Glomerular endothelial cell (primary cell): ENCODE measurements at regions not wholly inside any gene's neighbourhood (a gene's known extent, or its start where the extent isn't known, plus 50 kb on each side); places are given as distances from the start of the nearest gene placed in this dataset.

Experiments used
- DNase-seq: peaks from one replicate; pipeline ENCODE4 v3.0.0-alpha.2; 2011; ENCODE audit warnings: low read depth, low spot score; ENCODE audit errors: extremely low read depth

GRCh38 chr5:87099291-87099839 is 168.3 kb upstream of the RASA1 start:
- no peak for DNase-seq

DNA sequence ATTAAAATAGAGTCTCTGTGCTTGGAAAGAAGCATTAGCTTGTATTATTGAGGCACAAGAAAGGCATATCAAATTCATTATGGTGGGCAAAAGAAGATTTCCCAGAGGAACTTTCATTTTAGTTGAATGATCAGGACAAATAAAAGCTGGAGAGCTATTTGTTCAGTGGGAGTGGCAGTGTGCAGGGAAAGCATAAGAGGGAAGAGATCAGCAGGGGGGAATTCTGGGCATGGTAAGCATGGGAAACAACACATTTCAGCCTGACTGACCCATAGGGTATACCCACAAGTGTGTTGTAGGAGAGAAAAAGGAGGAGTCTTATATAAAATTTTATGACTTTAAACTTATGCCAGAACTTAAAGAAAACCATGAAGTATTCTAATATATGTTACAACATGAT is 167.7 kb upstream of the RASA1 start:
- no peak for DNase-seq

- DNase-seq = no peak
These were observed 166.4 kb upstream of the RASA1 start for GRCh38 chr5:87101321-87101720.

- no peak for DNase-seq
These were observed 164.8 kb upstream of the RASA1 start for GRCh38 chr5:87102841-87103240.

GRCh38 chr5:87103616-87104287 is 163.9 kb upstream of the RASA1 start:
- DNase-seq = no peak

- no peak for DNase-seq
These were observed 162.1 kb upstream of the RASA1 start for GRCh38 chr5:87105577-87105976.

- DNase-seq = no peak
These were observed 157.9 kb upstream of the RASA1 start for GRCh38 chr5:87109746-87110145.

GRCh38 chr5:87110721-87111120 is 157.0 kb upstream of the RASA1 start:
- no peak for DNase-seq

GRCh38 chr5:87113861-87114260 is 153.8 kb upstream of the RASA1 start:
- no peak for DNase-seq

GRCh38 chr5:87114631-87115030 is 153.1 kb upstream of the RASA1 start:
- DNase-seq = no peak

DNA sequence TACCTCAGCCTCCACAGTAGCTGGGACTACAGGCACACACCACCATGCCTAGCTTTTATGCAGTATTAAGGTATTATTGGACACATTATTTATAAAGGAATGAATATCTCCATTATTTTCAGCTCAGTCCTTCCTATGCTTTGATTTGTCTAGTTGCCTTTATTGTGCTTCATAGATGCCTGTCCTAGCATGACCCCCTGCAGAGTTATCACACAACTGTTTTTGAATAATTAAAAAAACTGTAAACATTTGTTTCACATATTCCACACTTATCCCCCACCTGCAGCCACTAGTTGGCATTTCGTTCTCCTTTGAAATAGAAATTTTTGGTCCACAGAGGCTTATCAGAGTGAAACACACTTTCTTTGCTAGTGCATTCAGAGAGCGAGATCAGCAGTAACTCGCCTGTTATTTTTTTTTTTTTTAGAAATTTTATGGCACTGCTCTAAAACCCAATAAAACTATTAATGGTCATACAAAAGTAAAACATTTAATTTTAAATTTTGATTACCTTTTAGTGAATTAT is 151.8 kb upstream of the RASA1 start:
- DNase-seq = no peak

DNA sequence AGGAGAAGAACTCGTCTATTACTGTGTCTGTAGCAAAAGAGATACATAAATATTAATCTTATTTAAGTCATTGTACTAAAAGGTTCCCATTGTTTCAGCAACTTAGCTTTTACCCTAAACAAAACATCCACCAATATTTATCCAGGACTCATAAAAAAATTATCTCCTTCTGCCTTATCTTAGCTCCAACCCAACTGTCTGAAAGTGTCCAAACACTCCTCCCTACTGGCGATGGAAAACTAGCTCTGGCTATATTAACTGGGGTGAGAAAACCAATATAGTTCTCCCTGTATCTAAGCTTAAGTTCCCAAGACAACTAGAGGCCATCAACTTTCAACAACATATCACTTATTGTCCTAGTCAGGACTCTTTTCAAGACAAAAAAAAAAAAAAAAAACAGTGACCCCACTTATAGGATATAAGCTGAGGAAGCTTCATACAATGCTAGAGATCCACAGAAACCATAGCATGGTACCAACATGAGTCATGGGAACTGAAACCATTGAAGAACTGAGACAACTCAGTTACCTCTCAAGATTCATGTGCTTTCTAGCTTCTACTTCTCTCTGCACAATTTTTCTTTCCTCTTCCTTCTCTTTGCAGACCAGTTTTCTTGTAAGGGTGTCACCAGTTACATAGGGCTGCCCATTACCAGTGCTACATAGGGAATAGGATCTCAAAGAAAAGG is 150.7 kb upstream of the RASA1 start:
- no peak for DNase-seq

GRCh38 chr5:87119588-87119987 is 148.1 kb upstream of the RASA1 start:
- no peak for DNase-seq

GRCh38 chr5:87120518-87121303 is 147.0 kb upstream of the RASA1 start:
- peak; percentile 60 for DNase-seq

DNA sequence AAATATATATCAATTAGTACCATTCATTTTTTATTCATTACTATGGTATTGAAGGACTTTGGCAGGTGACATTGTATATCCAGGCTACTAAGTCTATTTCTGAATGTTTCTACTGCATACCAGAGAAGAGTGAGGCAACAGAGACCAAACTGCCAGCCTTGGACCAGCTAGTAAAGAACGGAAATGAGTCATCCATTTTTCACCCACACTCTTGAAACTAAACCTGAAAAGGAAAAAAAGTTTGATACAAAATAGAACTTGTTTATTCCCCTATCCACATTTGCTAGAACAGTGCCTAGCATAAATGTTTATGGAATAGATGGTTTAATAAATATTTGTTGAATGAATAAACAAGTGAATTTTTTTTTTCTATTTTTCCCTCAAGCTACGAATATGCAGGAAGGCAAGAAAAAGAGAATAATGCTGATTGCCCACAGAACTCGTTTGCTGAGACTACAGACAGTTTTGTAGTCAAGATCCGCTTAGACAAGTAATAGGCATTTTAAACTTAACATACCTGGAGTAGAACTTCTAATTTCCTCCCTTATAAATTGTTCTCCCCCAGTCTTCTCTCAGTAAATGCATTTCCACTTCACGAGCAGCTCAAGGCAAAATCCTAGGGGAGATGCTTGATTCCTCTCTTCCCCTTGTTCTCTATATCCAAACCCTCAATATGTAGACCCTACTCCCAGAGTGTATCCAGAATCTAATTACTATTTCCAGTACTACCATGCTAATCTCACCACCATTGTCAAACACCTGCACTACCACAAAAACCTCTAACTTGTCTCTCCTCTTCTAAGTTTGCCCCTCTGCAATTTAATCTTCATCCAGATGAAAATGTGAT is 146.2 kb upstream of the RASA1 start:
- DNase-seq = peak; percentile 66

DNA sequence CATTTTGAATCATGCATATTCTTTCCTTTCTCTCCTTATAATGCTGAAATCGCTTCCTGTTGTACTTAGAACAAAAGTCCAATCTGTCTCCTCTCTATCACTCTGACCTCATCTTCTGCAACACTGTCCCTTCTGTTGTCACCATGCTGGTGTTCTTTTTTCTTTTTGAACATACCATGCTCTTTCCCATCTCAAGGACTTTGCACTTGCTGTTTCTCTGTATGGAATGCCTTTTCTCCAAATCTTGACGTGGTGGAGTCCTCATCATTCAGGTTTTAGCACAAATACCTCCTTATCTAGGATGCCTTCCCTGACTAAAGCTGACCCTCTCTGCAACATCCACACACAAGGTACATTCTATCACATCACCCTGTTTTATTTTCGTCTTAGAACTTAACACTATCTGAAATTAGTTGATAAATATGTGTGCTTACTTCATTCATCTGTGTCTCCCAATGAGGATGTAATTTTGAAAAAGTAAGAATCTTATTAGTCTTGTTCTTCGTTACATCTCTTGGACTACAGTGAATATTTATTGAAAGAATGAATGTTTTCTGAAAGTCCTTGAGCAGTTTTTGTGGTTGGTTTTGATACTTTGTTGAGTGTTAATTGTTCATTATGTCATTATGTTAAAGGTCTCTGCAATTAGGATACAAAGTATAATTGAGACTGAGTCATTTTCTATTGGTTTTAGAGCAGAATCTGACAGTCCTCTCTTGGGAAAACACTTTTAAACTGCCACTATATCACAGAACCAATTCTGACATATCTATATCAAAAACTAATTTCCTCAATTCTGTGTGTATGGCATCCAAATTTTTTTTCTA is 145.3 kb upstream of the RASA1 start:
- DNase-seq = no peak

GRCh38 chr5:87125766-87126165 is 141.9 kb upstream of the RASA1 start:
- DNase-seq = no peak

GRCh38 chr5:87126869-87127268 is 140.8 kb upstream of the RASA1 start:
- no peak for DNase-seq

DNA sequence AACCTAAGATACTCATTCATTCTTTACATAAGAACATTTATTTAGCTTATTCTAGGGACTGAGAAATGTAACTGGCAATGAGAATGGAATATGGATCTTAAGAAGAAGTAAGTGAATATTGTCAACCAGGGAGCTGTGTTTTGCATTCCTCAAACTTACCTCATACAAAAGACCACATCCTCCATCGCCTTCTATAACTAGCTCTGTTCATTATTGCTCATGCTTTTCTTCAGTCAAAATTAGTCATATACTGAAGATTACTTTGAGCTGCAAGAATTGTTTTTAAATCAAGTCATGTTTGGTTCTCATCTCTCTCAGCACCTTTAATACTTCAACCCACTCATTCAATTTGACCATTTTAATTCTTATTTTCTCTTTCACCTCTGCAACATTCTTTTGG is 140.3 kb upstream of the RASA1 start:
- no peak for DNase-seq
